Epidermal melanocyte (primary cell): ENCODE measurements at regions not wholly inside any gene's neighbourhood (a gene's known extent, or its start where the extent isn't known, plus 50 kb on each side); places are given as distances from the start of the nearest gene placed in this dataset.
"Not testable (repeated sequence)": the region's sequence is repeated elsewhere in the genome, so short reads cannot be mapped to it uniquely, and the experiment has no call there.

Experiments
- DNase-seq: peaks from one replicate; pipeline ENCODE4 v3.0.0; 2011; ENCODE audit warnings: low spot score; ENCODE audit not compliant: insufficient read length

DNA sequence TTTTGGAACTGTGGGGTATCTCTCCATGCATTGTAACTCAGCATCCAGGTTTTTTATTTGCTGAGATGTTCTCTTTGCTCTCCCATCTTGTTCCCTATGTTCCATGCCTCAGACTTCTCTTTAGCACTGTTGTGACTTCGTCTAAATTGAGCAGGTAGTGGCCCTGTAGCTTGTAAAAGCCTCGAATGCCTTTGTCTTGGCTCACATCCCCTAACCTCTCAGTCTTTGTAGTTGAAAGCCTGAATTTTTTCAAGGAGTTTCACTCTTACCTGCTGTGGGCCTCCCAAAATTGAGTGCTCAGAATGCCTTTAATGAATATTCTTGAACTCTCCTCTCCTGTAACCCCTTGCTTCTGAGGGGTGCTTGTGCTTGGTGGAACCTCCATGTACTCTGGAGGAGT, 1137.3 kb downstream of the REEP3 start:
- DNase-seq = no peak

- DNase-seq = no peak
These were observed 1138.1 kb downstream of the REEP3 start for GRCh38 chr10:64659311-64659710.

GRCh38 chr10:64682043-64682442, 1160.8 kb downstream of the REEP3 start:
- no peak for DNase-seq

DNA sequence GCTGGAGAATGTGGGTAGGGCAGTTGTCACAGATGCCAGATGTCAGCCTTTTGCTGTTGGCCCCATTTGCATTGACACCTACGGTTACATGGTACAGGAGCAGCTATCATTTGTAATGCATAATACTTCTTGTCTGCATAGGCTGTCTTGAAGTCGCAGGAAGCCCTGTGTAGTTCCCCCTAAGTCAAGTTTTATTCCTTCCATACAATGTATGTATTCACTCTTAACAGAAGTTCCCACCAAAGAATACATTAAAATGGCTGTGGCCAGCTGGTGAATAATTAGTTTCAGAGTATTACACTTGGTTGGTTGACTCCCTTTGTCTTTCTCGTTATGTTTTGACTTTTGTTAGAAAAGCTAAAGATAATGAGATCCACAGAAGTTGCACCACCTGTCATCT, 1169.0 kb downstream of the REEP3 start:
- DNase-seq = no peak

DNA sequence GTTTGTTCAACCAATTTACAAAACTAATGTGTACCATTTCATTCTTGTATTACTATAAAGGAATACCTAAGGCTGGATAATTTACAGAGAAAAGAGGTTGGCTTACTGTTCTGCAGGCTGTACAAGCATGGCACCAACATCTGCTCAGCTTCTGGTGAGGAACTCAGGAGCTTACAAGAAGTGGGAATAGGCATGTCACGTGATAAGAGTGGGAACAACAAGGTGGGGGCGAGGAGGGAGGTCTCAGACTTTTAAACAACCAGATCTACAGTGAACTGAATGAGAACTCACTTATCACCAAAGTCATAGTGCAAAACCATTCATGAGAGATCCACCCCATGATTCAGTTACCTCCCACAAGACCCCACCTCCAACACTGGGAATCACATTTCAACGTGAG, 1178.0 kb downstream of the REEP3 start:
- no peak for DNase-seq

DNA sequence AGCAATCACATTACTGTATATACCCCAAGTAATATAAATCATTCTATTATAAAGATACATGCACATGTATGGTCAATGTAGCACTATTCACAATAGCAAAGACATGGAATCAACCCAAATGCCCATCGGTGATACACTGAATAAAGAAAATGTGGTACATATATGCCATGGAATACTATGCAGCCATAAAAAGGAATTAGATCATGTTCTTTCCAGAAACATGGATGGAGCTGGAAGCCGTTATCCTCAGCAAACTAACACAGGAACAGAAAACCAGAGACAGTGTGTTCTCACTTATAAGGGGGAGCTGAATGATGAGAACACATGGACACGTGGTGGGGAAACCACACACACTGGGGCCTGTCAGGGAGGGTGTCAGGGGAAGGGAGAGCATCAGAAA, 1180.9 kb downstream of the REEP3 start:
- DNase-seq = not testable (repeated sequence)

DNA sequence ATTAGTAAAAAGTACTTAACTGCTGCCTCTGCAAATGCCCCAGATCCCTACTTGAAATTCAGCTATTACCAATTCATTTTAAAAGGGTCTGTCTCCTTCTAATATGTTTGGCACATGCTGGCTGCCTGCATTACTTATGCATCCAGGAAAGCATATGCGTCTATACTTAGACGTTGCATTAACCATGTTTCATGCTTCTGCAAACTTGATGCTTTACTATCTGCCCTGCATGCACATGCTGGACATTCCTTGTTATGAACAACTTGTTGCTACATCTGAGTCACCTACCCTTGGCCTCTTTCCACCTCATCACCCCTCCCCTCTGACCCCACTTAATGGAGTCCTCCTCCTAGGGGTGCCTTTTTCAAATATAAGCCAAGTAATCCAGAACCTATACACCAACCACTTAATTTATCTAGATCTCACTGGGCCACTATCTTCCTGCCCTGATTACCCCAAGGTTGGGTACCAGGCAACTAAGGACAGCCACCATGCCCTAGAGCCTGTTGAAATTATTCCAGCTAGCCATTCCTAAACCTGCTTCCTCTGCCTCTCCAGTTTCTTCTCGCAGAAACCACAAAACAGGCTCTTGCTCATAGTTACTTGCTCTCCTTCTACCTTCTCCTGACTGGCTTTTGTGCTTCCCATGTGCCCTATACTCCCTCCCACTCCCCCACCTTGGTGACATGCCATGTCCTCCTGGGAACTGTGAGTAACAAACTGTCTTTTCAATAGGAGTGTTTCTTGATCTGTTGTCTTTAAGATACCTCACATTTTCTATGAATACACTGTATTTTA, 1187.9 kb downstream of the REEP3 start:
- DNase-seq = no peak

DNA sequence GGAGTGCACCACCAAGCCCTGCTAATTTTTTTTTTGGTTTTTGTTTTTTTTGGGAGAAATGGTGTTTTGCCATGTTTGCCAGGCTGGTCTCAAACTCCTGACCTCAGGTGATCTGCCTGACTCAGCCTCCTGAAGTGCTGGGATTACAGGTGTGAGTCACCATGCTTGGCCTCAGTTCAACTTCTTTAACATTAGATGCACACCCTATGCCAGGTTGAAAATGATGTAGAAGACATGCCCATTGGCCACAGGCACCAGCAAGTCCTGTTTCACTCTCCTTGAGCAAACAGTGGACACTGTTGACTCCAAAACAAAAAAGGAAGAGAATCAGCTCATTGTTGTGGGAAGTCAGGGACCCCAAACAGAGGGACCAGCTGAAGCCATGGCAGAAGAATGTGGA, 1205.3 kb downstream of the REEP3 start:
- DNase-seq = no peak

DNA sequence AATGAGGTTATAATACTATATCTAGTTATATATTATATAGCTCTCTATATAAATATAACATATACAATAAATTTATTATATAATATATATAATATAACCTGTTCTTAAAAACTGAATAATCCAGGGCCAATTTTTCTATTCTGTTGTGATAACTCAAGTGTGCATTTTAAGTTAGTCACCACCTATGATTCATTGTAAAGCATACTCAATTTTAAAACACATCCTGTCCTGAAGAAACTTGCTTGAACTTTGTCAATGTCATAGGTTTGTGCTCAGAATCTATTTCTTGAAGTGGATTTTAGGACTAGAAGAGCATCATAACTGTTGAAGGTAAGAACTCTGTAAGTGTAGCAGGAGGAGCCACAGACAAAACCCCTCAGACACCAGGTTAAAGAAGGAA, 1209.8 kb downstream of the REEP3 start:
- no peak for DNase-seq

- no peak for DNase-seq
These were observed 1211.3 kb downstream of the REEP3 start for GRCh38 chr10:64732372-64732957.

GRCh38 chr10:64733980-64734379, 1212.8 kb downstream of the REEP3 start:
- no peak for DNase-seq

- no peak for DNase-seq
These were observed 1217.3 kb downstream of the REEP3 start for GRCh38 chr10:64738462-64738861.

DNA sequence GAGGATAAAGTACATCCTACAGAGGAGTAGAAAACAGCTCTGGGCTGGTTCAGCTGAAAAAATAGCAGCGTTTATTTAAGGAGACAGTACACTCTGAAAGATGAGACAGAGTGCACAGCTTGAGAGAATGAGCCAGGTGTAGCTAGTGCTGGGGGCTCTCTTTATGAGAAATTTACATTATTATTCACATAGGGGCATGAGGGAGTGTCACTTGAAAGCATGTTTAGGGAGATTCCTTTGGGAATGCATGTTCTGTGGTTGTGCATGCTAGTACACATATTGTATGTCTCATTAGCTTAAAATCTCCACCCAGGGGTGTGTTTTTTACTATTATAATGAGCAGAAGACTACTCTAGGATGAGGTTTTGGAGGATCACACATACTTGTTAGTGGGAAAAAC, 1224.4 kb downstream of the REEP3 start:
- DNase-seq = no peak

- no peak for DNase-seq
These were observed 1229.5 kb downstream of the REEP3 start for GRCh38 chr10:64750672-64751071.

- DNase-seq = no peak
These were observed 1232.3 kb downstream of the REEP3 start for GRCh38 chr10:64753516-64753915.

DNA sequence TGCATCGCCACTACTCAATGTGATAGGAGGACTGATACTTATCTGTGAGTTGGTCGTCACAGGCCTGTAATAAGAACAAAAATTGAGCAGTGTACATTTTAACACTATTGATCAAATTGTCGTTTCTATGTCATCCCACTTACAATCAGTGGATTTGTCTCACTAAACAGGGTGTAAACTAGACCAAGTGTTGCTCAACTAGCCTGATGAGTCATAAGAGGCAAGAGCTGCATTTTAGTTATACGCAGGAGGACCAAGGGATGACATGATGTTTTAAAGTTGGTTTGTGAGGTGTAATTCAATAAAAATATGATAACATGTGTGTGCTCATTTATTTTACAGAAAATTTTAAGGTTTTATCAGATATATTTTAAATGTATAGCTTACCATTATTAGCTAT, 1239.2 kb downstream of the REEP3 start:
- no peak for DNase-seq

- DNase-seq = no peak
These were observed 1241.7 kb downstream of the REEP3 start for GRCh38 chr10:64762861-64763260.

- DNase-seq = no peak
These were observed 1244.3 kb downstream of the REEP3 start for GRCh38 chr10:64765498-64765897.

GRCh38 chr10:64771253-64772050, 1250.3 kb downstream of the REEP3 start:
- no peak for DNase-seq

- no peak for DNase-seq
These were observed 1252.2 kb downstream of the REEP3 start for GRCh38 chr10:64773357-64773756.

GRCh38 chr10:64784451-64784850, 1263.2 kb downstream of the REEP3 start:
- DNase-seq = not testable (repeated sequence)

GRCh38 chr10:64785816-64786215, 1264.6 kb downstream of the REEP3 start:
- no peak for DNase-seq
